ENCODE measurements at regions not wholly inside any gene's neighbourhood (a gene's known extent, or its start where the extent isn't known, plus 50 kb on each side); places are given as distances from the start of the nearest gene placed in this dataset.

GRCh38 chr2:145503511-145503910 lies 983.6 kb upstream of the ZEB2 start:
- H3K36me3 Mint-ChIP-seq (ENCODE audit: insufficient read depth, unreplicated experiment), result no peaks in the 10 kb centered on the region
- BruUV-seq (replicated peaks), result no TSS peak
- no peak for DNase-seq (ENCODE audit: unreplicated experiment)
- no peaks in the 10 kb centered on the region for H3K27me3 Mint-ChIP-seq (ENCODE audit: insufficient read depth, unreplicated experiment)
- H3K4me3 Mint-ChIP-seq (ENCODE audit: unreplicated experiment), result no peak overlapping the region
- intact Hi-C loops (cut with micrococcal nuclease), result no loop called here
- POLR2A ChIA-PET, result no interaction called here
- no peak for TF ChIP-seq CTCF (IDR thresholded peaks at IDR 0.05; ENCODE audit: unreplicated experiment)
- no peak overlapping the region for H3K27ac Mint-ChIP-seq (ENCODE audit: low read depth, unreplicated experiment)
- CTCF ChIA-PET, result no interaction called here
- no peaks in the 10 kb centered on the region for H3K4me1 Mint-ChIP-seq (ENCODE audit: insufficient read depth, unreplicated experiment)
- no peaks in the 10 kb centered on the region for H3K9me3 Mint-ChIP-seq (ENCODE audit: unreplicated experiment)

DNA sequence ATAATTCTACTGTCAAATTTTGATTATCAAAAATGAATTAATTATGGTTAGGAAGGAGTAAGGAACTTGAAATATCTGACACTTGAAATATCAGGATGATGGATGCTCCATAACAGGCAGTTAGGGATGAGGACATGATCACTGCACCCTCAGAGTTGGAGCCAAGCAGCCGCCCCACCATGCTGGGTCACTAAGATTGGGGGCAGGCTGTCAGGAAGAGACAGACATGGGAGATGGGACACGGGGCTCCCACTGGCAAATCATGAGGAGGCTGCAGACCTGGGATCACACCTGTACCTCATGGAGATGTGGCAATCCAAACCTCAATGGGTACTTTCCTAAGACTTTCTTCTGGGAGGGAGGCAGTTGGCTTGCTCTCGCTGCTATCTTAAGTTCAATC lies 982.0 kb upstream of the ZEB2 start:
- H3K27me3 Mint-ChIP-seq (ENCODE audit: insufficient read depth, unreplicated experiment), result no peaks in the 10 kb centered on the region
- no peaks in the 10 kb centered on the region for H3K36me3 Mint-ChIP-seq (ENCODE audit: insufficient read depth, unreplicated experiment)
- CTCF ChIA-PET, result no interaction called here
- POLR2A ChIA-PET, result no interaction called here
- no peaks in the 10 kb centered on the region for H3K9me3 Mint-ChIP-seq (ENCODE audit: unreplicated experiment)
- no peak overlapping the region for H3K4me3 Mint-ChIP-seq (ENCODE audit: unreplicated experiment)
- DNase-seq (ENCODE audit: unreplicated experiment), result no peak
- intact Hi-C loops (cut with micrococcal nuclease), result no loop called here
- TF ChIP-seq CTCF (IDR thresholded peaks at IDR 0.05; ENCODE audit: unreplicated experiment), result no peak
- H3K27ac Mint-ChIP-seq (ENCODE audit: low read depth, unreplicated experiment), result no peak overlapping the region
- H3K4me1 Mint-ChIP-seq (ENCODE audit: insufficient read depth, unreplicated experiment), result no peaks in the 10 kb centered on the region
- BruUV-seq (replicated peaks), result no TSS peak

DNA sequence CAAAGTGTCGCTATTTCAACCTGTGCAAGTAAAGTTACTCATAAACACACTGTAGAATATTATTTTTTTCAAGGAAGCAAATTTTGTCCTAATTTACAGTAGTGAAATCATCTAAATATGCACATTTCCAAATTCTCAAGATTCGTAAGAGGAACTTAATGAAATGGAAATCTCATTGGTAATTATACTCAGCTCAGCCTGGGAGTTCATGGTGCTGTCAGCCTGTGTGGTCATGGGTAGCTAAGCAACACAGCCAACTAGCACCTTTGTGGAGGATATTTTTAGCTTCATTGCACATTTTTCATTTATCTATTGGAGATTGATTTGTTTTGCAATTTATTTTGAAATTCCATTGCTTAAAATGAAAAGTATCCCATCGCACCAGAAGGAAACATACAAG lies 975.7 kb upstream of the ZEB2 start:
- no peak for DNase-seq (ENCODE audit: unreplicated experiment)
- POLR2A ChIA-PET, result no interaction called here
- CTCF ChIA-PET, result interaction anchor here (0.9 to 1.0 kb wide), 2 partner anchors 140 to 257 kb away, joined by 3 read pairs; no protein-coding TSS in a partner anchor

GRCh38 chr2:145494441-145494840 lies 974.5 kb upstream of the ZEB2 start:
- ChIA-PET POLR2A (no interaction called here), CTCF (no interaction called here)
- Mint-ChIP-seq H3K27ac (ENCODE audit: low read depth, unreplicated experiment) (no peak overlapping the region), H3K36me3 (ENCODE audit: insufficient read depth, unreplicated experiment) (no peaks in the 10 kb centered on the region), H3K9me3 (ENCODE audit: unreplicated experiment) (peaks cover 14% of the 10 kb centered on the region), H3K27me3 (ENCODE audit: insufficient read depth, unreplicated experiment) (no peaks in the 10 kb centered on the region), H3K4me3 (ENCODE audit: unreplicated experiment) (no peak overlapping the region), H3K4me1 (ENCODE audit: insufficient read depth, unreplicated experiment) (no peaks in the 10 kb centered on the region)
- BruUV-seq (replicated peaks), result no TSS peak
- intact Hi-C loops (cut with micrococcal nuclease), result no loop called here
- no peak for TF ChIP-seq CTCF (IDR thresholded peaks at IDR 0.05; ENCODE audit: unreplicated experiment)
- DNase-seq (ENCODE audit: unreplicated experiment), result no peak

More for the DNA sequence above, 975.7 kb upstream of the ZEB2 start:
- BruUV-seq (replicated peaks), result no TSS peak
- no peaks in the 10 kb centered on the region for H3K4me1 Mint-ChIP-seq (ENCODE audit: insufficient read depth, unreplicated experiment)
- H3K27ac Mint-ChIP-seq (ENCODE audit: low read depth, unreplicated experiment), result no peak overlapping the region
- no peaks in the 10 kb centered on the region for H3K27me3 Mint-ChIP-seq (ENCODE audit: insufficient read depth, unreplicated experiment)
- H3K36me3 Mint-ChIP-seq (ENCODE audit: insufficient read depth, unreplicated experiment), result no peaks in the 10 kb centered on the region
- H3K4me3 Mint-ChIP-seq (ENCODE audit: unreplicated experiment), result no peak overlapping the region
- peaks cover 14% of the 10 kb centered on the region for H3K9me3 Mint-ChIP-seq (ENCODE audit: unreplicated experiment)
- intact Hi-C loops (cut with micrococcal nuclease), result no loop called here
- TF ChIP-seq CTCF (IDR thresholded peaks at IDR 0.05; ENCODE audit: unreplicated experiment), result no peak

All from MCF 10A (cell line).